ENCODE measurements at regions not wholly inside any gene's neighbourhood (a gene's known extent, or its start where the extent isn't known, plus 50 kb on each side); places are given as distances from the start of the nearest gene placed in this dataset.

GRCh38 chr2:128752691-128753263, 434.1 kb upstream of the HS6ST1 start:
- no peak for TF ChIP-seq FOXP1 (CRISPR knock-in tag; IDR thresholded peaks at IDR 0.05; ENCODE audit: borderline replicate concordance)
- no peak for TF ChIP-seq ZNF671 (CRISPR knock-in tag; IDR thresholded peaks at IDR 0.05)
- TF ChIP-seq SP1 (CRISPR knock-in tag; conservative IDR thresholded peaks at IDR 0.05) = no peak
- no peak for TF ChIP-seq ZBTB43 (CRISPR knock-in tag; IDR thresholded peaks at IDR 0.05)
- no peak for TF ChIP-seq CTCF (IDR thresholded peaks at IDR 0.05)
